ENCODE measurements at regions not wholly inside any gene's neighbourhood (a gene's known extent, or its start where the extent isn't known, plus 50 kb on each side); places are given as distances from the start of the nearest gene placed in this dataset.

GRCh38 chr6:54991761-54992330 is 145.3 kb downstream of the FAM83B start:
- 64 to 71% methylated on average over 1 of the region's 1 CpG; no CpG with 5 or more reads in 2 of the 4 donors for WGBS, 4 donors

GRCh38 chr6:54992789-54993188 is 146.2 kb downstream of the FAM83B start:
- intact Hi-C loops (cut with DNase I) = no loop called here
- TF ChIP-seq, protein P1, sequence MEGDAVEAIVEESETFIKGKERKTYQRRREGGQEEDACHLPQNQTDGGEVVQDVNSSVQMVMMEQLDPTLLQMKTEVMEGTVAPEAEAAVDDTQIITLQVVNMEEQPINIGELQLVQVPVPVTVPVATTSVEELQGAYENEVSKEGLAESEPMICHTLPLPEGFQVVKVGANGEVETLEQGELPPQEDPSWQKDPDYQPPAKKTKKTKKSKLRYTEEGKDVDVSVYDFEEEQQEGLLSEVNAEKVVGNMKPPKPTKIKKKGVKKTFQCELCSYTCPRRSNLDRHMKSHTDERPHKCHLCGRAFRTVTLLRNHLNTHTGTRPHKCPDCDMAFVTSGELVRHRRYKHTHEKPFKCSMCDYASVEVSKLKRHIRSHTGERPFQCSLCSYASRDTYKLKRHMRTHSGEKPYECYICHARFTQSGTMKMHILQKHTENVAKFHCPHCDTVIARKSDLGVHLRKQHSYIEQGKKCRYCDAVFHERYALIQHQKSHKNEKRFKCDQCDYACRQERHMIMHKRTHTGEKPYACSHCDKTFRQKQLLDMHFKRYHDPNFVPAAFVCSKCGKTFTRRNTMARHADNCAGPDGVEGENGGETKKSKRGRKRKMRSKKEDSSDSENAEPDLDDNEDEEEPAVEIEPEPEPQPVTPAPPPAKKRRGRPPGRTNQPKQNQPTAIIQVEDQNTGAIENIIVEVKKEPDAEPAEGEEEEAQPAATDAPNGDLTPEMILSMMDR (IDR thresholded peaks at IDR 0.05) = peak in 2 of 6 experiments; percentile 7 to 8
- no peak for TF ChIP-seq POLR2A (IDR thresholded peaks at IDR 0.05)
- H3K9me3 ChIP-seq (replicated peaks in 1 of 3) = no peaks in the 10 kb centered on the region
- no peak overlapping the region for H3K4me3 ChIP-seq
- H3K27ac ChIP-seq = no peak overlapping the region
- no peak for DNase-seq
- no peaks in the 10 kb centered on the region for H3K27me3 ChIP-seq
- H3K36me3 ChIP-seq (replicated peaks in 1 of 2) = no peaks in the 10 kb centered on the region
- no peaks in the 10 kb centered on the region for H3K4me1 ChIP-seq (replicated peaks in 1 of 2)

More at GRCh38 chr6:54991761-54992330, 145.3 kb downstream of the FAM83B start:
- H3K27me3 ChIP-seq = no peaks in the 10 kb centered on the region
- TF ChIP-seq POLR2A (IDR thresholded peaks at IDR 0.05) = no peak
- TF ChIP-seq, protein P1 (IDR thresholded peaks at IDR 0.05) = no peak
- no peaks in the 10 kb centered on the region for H3K9me3 ChIP-seq (replicated peaks in 1 of 3)
- no peak overlapping the region for H3K4me3 ChIP-seq
- DNase-seq = no peak
- no peak overlapping the region for H3K27ac ChIP-seq
- H3K4me1 ChIP-seq (replicated peaks in 1 of 2) = no peaks in the 10 kb centered on the region
- H3K36me3 ChIP-seq (replicated peaks in 1 of 2) = no peaks in the 10 kb centered on the region
- intact Hi-C loops (cut with DNase I) = no loop called here

DNA sequence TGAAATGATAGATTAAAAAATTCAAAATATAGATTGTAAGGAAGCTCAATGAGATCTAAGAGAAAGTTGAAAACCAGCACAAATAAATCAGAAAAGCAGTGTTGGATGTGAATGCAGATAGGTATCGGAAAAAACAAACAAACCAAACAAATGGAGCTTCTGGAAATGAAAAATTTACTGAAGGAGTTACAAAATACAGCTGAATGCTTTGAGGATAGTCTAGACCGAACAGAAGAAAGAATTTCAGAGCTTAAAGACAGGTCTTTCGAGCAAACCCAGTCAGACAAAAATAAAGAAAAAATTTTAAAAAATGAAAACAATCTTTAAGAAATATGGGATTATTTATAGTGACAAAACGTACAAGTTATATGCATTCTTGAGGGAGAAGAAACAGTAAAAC is 146.7 kb downstream of the FAM83B start:
- no peak overlapping the region for H3K4me3 ChIP-seq
- no peaks in the 10 kb centered on the region for H3K4me1 ChIP-seq (replicated peaks in 1 of 2)
- 68 to 78% (median 76%) methylated on average over 4 of the region's 4 CpGs for WGBS, 4 donors
- no peak for DNase-seq
- H3K27ac ChIP-seq = no peak overlapping the region
- no peaks in the 10 kb centered on the region for H3K9me3 ChIP-seq (replicated peaks in 1 of 3)
- intact Hi-C loops (cut with DNase I) = no loop called here
- no peaks in the 10 kb centered on the region for H3K36me3 ChIP-seq (replicated peaks in 1 of 2)
- no peak for TF ChIP-seq POLR2A (IDR thresholded peaks at IDR 0.05)
- TF ChIP-seq, protein P1 (IDR thresholded peaks at IDR 0.05) = no peak
- no peaks in the 10 kb centered on the region for H3K27me3 ChIP-seq

DNA sequence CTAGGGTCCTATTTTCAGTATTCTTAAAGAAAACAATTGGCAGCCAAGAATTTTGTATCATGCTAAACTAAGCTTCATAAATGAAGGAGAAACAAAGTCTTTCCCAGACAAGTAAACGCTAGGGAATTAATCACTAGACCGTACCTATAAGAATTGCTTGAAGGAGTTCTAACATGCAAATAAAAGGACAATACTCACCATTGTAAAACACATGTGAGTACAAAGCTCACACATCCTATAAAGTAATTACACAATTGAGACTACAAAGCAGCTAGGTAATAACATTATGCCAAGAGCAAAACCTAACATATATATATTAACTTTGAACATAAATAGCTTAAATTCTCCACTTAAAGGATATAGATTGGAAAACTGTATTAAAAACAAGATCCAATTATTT is 147.4 kb downstream of the FAM83B start:
- intact Hi-C loops (cut with DNase I) = no loop called here
- no peaks in the 10 kb centered on the region for H3K36me3 ChIP-seq (replicated peaks in 1 of 2)
- WGBS, 4 donors = 79 to 90% (median 89%) methylated on average over 2 of the region's 2 CpGs
- H3K27ac ChIP-seq = no peak overlapping the region
- no peak for DNase-seq
- H3K4me3 ChIP-seq = no peak overlapping the region
- no peaks in the 10 kb centered on the region for H3K27me3 ChIP-seq
- H3K4me1 ChIP-seq (replicated peaks in 1 of 2) = no peaks in the 10 kb centered on the region
- no peaks in the 10 kb centered on the region for H3K9me3 ChIP-seq (replicated peaks in 1 of 3)
- TF ChIP-seq, protein P1 (IDR thresholded peaks at IDR 0.05) = no peak
- TF ChIP-seq POLR2A (IDR thresholded peaks at IDR 0.05) = no peak
